ENCODE measurements at regions not wholly inside any gene's neighbourhood (a gene's known extent, or its start where the extent isn't known, plus 50 kb on each side); places are given as distances from the start of the nearest gene placed in this dataset.

DNA sequence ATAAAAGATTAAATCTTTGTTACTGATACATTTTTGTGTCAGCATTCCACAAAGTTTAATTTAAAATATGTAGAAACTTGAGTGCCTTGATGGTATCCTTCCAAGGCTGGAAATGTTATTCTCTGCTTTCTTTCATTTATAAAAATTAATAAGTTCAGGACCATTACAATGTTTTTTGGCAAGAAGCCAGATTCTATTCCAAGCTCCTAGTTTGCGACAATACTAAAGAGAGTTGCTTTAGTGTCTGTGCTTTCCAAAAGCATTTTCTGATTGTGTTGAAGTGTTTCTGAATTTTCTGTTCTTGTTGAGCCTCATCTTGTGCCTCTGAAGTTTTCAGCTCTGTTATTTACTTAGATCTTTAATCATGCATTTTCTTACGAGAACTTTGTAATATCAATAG lies 516.2 kb downstream of the KCTD8 start:
- DNase-seq (ENCODE audit: low read depth), result no peak
- TF ChIP-seq, protein P1, sequence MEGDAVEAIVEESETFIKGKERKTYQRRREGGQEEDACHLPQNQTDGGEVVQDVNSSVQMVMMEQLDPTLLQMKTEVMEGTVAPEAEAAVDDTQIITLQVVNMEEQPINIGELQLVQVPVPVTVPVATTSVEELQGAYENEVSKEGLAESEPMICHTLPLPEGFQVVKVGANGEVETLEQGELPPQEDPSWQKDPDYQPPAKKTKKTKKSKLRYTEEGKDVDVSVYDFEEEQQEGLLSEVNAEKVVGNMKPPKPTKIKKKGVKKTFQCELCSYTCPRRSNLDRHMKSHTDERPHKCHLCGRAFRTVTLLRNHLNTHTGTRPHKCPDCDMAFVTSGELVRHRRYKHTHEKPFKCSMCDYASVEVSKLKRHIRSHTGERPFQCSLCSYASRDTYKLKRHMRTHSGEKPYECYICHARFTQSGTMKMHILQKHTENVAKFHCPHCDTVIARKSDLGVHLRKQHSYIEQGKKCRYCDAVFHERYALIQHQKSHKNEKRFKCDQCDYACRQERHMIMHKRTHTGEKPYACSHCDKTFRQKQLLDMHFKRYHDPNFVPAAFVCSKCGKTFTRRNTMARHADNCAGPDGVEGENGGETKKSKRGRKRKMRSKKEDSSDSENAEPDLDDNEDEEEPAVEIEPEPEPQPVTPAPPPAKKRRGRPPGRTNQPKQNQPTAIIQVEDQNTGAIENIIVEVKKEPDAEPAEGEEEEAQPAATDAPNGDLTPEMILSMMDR (conservative IDR thresholded peaks at IDR 0.05; ENCODE audit: control insufficient read depth, insufficient read depth, low read depth, low read length), result no peak
- H3K4me3 ChIP-seq (ENCODE audit: control insufficient read depth, low read depth, low read length), result no peak overlapping the region

DNA sequence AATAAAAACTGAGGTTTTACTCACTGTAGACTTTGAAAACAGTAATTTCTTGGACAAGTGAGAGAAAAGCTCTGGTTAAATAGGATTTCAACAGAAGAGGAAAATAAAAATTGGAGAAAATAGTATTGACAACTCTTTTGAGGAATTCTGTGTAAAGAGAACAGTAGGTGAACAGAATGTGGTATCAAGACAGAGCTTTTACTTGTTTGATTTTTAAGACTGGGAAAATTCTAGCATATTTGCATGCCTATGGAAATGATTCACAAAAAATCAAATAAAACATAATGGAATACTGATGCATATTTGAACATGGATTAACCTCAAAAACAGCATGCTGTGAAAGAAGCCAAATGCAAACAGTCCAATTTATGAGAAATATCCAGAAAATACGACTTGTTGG lies 504.6 kb downstream of the KCTD8 start:
- no peak for DNase-seq (ENCODE audit: low read depth)
- no peak overlapping the region for H3K4me3 ChIP-seq (ENCODE audit: control insufficient read depth, low read depth, low read length)
- TF ChIP-seq, protein P1 (conservative IDR thresholded peaks at IDR 0.05; ENCODE audit: control insufficient read depth, insufficient read depth, low read depth, low read length), result no peak

DNA sequence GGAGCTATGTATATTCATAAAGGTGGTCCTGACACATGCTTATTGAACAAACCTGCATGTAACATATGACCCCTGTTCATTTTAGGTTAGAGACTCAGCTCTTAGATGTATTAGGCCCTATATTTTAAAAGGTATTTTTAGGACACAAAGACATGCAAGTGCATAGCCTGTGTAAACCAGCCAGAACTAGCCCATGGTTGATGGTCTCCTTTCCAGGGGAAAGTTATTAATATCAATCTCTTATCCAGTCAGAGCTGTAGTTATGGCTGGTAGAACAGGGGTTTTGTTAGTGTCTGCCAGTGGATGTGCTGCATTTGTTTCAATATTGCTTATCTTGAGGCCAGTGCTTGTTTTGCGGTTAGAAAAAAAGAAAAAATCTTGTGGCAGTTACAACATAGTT lies 488.6 kb downstream of the KCTD8 start:
- TF ChIP-seq, protein P1 (conservative IDR thresholded peaks at IDR 0.05; ENCODE audit: control insufficient read depth, insufficient read depth, low read depth, low read length), result no peak
- H3K4me3 ChIP-seq (ENCODE audit: control insufficient read depth, low read depth, low read length), result no peak overlapping the region
- no peak for DNase-seq (ENCODE audit: low read depth)

DNA sequence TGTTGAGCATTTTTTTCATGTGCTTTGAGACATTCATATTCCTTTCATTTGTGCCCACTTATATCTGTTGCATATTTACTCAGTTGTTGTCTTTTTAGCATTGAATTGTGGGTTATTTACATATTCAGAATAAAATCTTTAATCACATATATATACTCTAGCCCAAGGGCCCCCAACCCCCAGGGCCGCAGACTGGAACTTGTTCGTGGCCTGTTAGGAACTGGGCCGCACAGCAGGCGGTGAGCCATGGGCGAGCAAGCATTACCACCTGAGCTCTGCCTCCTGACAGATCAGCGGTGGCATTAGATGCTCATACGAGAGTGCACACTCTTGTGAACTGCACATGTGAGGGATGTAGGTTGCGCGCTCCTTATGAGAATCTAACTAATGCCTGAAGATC lies 480.6 kb downstream of the KCTD8 start:
- no peak for DNase-seq (ENCODE audit: low read depth)
- TF ChIP-seq, protein P1 (conservative IDR thresholded peaks at IDR 0.05; ENCODE audit: control insufficient read depth, insufficient read depth, low read depth, low read length), result no peak
- no peak overlapping the region for H3K4me3 ChIP-seq (ENCODE audit: control insufficient read depth, low read depth, low read length)

DNA sequence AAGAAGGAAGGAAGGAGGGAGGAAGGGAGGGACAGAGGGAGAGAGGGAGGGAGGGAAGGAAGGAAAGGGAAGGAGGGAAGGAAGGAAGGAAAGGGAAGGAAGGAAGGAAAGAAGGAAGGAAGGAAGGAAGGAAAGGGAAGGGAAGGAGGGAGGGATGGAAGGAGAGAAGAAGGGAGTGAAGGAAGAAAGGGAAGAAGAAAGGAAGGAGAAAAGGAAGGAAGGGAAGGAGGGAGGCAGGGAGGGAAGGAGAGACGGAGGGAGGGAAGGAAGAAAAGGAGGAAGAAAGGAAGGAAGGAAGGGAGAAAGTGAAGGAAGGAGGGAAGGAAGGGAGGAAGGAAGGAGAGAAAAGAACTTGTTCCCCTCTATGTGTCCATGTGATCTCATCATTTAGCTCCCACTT lies 465.0 kb downstream of the KCTD8 start:
- TF ChIP-seq, protein P1 (conservative IDR thresholded peaks at IDR 0.05; ENCODE audit: control insufficient read depth, insufficient read depth, low read depth, low read length), result no peak
- no peak for DNase-seq (ENCODE audit: low read depth)
- H3K4me3 ChIP-seq (ENCODE audit: control insufficient read depth, low read depth, low read length), result no peak overlapping the region

DNA sequence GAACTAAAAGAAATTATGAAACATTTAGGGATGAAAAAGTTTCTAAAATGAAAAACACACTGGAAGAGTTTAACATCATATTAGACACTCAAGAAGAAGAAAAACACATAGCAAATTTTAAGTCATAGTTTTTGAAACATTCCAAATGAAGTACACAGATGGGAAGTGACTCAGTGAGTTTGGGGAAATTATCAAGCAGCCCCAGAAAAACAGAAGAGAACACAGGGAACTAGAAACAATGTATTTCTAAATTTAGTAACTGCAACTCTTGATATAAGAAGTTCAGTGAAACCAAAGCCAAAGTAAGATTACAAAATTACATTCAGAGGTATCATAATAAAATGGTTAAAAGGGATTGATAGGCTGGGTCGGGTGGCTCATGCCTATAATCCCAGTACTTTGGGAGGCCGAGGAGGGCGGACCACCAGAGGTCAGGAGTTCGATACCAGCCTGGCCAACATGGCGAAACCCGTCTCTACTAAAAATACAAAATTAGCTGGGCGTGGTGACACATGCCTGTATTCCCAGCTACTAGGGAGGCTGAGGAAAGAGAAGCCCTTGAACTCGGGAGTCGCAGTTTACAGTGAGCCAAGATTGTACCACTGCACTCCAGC lies 461.2 kb downstream of the KCTD8 start:
- H3K4me3 ChIP-seq (ENCODE audit: control insufficient read depth, low read depth, low read length), result no peak overlapping the region
- DNase-seq (ENCODE audit: low read depth), result no peak
- TF ChIP-seq, protein P1 (conservative IDR thresholded peaks at IDR 0.05; ENCODE audit: control insufficient read depth, insufficient read depth, low read depth, low read length), result no peak

DNA sequence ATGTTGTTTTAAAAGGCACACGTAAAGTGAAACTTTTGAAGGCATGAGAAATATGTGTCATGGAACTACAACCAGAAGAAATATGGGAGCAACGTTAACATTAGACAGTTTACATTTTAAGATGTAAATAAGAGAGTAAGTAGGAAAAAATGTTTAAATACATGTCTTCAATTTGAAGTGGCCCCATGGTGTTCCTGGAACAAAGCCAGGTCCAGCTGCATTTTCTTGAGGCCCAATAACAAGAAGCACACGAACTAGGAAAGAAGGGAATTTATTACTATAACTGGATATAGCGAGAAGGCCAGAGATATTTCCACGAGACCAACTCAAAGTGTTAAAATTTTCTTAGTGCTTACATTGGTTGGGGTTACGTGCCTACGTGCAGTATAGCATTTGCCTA lies 458.1 kb downstream of the KCTD8 start:
- TF ChIP-seq, protein P1 (conservative IDR thresholded peaks at IDR 0.05; ENCODE audit: control insufficient read depth, insufficient read depth, low read depth, low read length), result no peak
- DNase-seq (ENCODE audit: low read depth), result no peak
- H3K4me3 ChIP-seq (ENCODE audit: control insufficient read depth, low read depth, low read length), result no peak overlapping the region
